ENCODE measurements at regions not wholly inside any gene's neighbourhood (a gene's known extent, or its start where the extent isn't known, plus 50 kb on each side); places are given as distances from the start of the nearest gene placed in this dataset.
A peak's percentile ranks its signal among the peaks of the same experiment; 100 is the strongest.

- Histone ChIP-seq H3K79me2 (ENCODE audit: control insufficient read depth in 1 of 2, insufficient read depth in 2 of 2, low read length in 2 of 2) (no peaks in the 10 kb centered on the region), H3K79me1 (ENCODE audit: low read depth, low read length) (no peaks in the 10 kb centered on the region), H2AK5ac (ENCODE audit: low read depth, low read length) (peak overlapping the region; percentile 53; the same call in 1 of the 2 replicates), H3K27ac (ENCODE audit: low read depth, low read length) (no peak overlapping the region; the same call in 1 of the 2 replicates), H4K20me1 (replicated peaks in 1 of 2; ENCODE audit: control insufficient read depth in 1 of 2, insufficient read depth in 2 of 2, low read length in 2 of 2) (no peaks in the 10 kb centered on the region), H4K8ac (ENCODE audit: extremely low read depth, insufficient read depth, low read length) (peak overlapping the region; percentile 77), H3K36me3 (ENCODE audit: control insufficient read depth in 2 of 4, insufficient read depth in 4 of 4, low read length in 3 of 4) (no peaks in the 10 kb centered on the region), H2AFZ (ENCODE audit: low read length) (no peak overlapping the region), H3K18ac (ENCODE audit: extremely low read depth, low read length) (peak overlapping the region; percentile 24; the same call in 1 of the 2 replicates), H4K91ac (replicated peaks; ENCODE audit: insufficient read length, low read length) (peak overlapping the region; percentile 93), H3K56ac (replicated peaks; ENCODE audit: insufficient read length, low read depth, low read length) (no peak overlapping the region), H3K4me1 (replicated peaks in 1 of 4; ENCODE audit: control insufficient read depth in 3 of 4, insufficient read depth in 4 of 4, low read length in 3 of 4) (peaks cover 12 to 18% (median 15%) of the 10 kb centered on the region in 4 experiments), H3K4ac (replicated peaks; ENCODE audit: insufficient read length, low read depth, low read length) (peak overlapping the region; percentile 87), H3K4me3 (ENCODE audit: extremely low read depth in 1 of 4, insufficient read depth in 2 of 4, low read depth in 3 of 4, low read length in 4 of 4) (no peak overlapping the region), H4K5ac (ENCODE audit: insufficient read length, low read depth, low read length) (peak overlapping the region; percentile 34), H3K23ac (ENCODE audit: insufficient read length) (no peak overlapping the region), H3K14ac (ENCODE audit: insufficient read length) (no peak overlapping the region), H2BK20ac (ENCODE audit: low read length) (peak overlapping the region; percentile 67), H3K23me2 (ENCODE audit: low read depth, low read length) (no peaks in the 10 kb centered on the region), H3K9ac (replicated peaks in 1 of 4; ENCODE audit: extremely low read depth in 1 of 4, low read depth in 3 of 4, low read length in 3 of 4) (0 out of 7 replicates have a peak overlapping the region, but pooled peaks of 2 of the 4 experiments have one; percentile 8 to 19), H3K4me2 (ENCODE audit: insufficient read depth in 1 of 2, low read depth in 2 of 2, low read length in 2 of 2) (no peak overlapping the region; a peak in 1 of 4 replicates), H2BK120ac (replicated peaks; ENCODE audit: low read depth, low read length) (peak overlapping the region; percentile 79), H2BK15ac (ENCODE audit: low read length) (no peak overlapping the region; the same call in 1 of the 2 replicates), H3K9me3 (ENCODE audit: insufficient read depth in 2 of 2, low read depth in 1 of 2, low read length in 1 of 2) (no peaks in the 10 kb centered on the region), H2BK5ac (ENCODE audit: low read depth, low read length) (peak overlapping the region; percentile 91; the same call in 1 of the 2 replicates), H2BK12ac (ENCODE audit: low read depth, low read length) (peak overlapping the region; percentile 94; the same call in 1 of the 2 replicates), H3K27me3 (replicated peaks in 1 of 4; ENCODE audit: control insufficient read depth in 3 of 4, extremely low read depth in 1 of 4, insufficient read depth in 3 of 4, low read length in 3 of 4) (no peaks in the 10 kb centered on the region)
- no peak for DNase-seq (ENCODE audit: low read depth in 1 of 2, low spot score in 2 of 2)
- FAIRE-seq: no peak
- WGBS, 2 experiments (ENCODE audit: extremely low coverage in 1 of 2, insufficient coverage in 1 of 2, insufficient read length in 1 of 2, insufficient replicate concordance in 2 of 2, low coverage in 1 of 2, low lambda C conversion rate in 2 of 2, missing lambda C conversion rate in 1 of 2): 75% methylated on average over 11 of the region's 13 CpGs; no CpG with 5 or more reads in 1 of the 2 experiments
- ChIA-PET CTCF (ENCODE audit: partially characterized antibody) (interaction anchor here (0.7 to 2.5 kb wide), 6 partner anchors 10 to 195 kb away, joined by 3 to 9 read pairs (median 6); no protein-coding TSS in a partner anchor), POLR2A (ENCODE audit: partially characterized antibody) (interaction anchor here (1.0 kb wide), 1 partner anchor 96 kb away, joined by 3 read pairs; no protein-coding TSS in a partner anchor)
- TF ChIP-seq SIN3A (conservative IDR thresholded peaks at IDR 0.05 in 1 of 2, IDR thresholded peaks at IDR 0.05 in 1 of 2; ENCODE audit: low read depth in 1 of 2, low read length in 2 of 2): no peak
- TF ChIP-seq TAF7 (optimal IDR thresholded peaks at IDR 0.05; ENCODE audit: borderline replicate concordance, low read depth, low read length): no peak
- TF ChIP-seq RBBP5 (IDR thresholded peaks at IDR 0.05; ENCODE audit: borderline replicate concordance, low read depth, low read length): no peak
- no peak for TF ChIP-seq PHF8 (conservative IDR thresholded peaks at IDR 0.05; ENCODE audit: low read depth, low read length)
- no peak for TF ChIP-seq ASH2L (IDR thresholded peaks at IDR 0.05; ENCODE audit: low read length)
- TF ChIP-seq CREB1 (IDR thresholded peaks at IDR 0.05): no peak
- no peak for TF ChIP-seq ATF3 (IDR thresholded peaks at IDR 0.05; ENCODE audit: insufficient read depth, low read depth, low read length)
- TF ChIP-seq BCL11A (IDR thresholded peaks at IDR 0.05; ENCODE audit: low read depth in 2 of 2, low read length in 2 of 2): no peak
- TF ChIP-seq TBP (IDR thresholded peaks at IDR 0.05; ENCODE audit: low read depth, low read length): no peak
- no peak for TF ChIP-seq GABPA (IDR thresholded peaks at IDR 0.05; ENCODE audit: borderline replicate concordance, insufficient read depth, low read length)
These were observed 144.1 kb upstream of the ERRFI1 start for GRCh38 chr1:8170059-8170835.

Measured in H1 (cell line).